Natural killer cell (primary cell): ENCODE measurements at regions not wholly inside any gene's neighbourhood (a gene's known extent, or its start where the extent isn't known, plus 50 kb on each side); places are given as distances from the start of the nearest gene placed in this dataset.

ENCODE experiments used
- ATAC-seq, 3 donors: fragments of 150-1000 bp in 2 of 3; fragments of 200-7000 bp in 1 of 3; cut with Tn5 transposase; 1 replicate in 1 of 3; 2 replicates in 2 of 3; pipeline ENCODE4 v1.10.0; 2021; ENCODE audit warnings: mild to moderate bottlenecking in 2 of 3, moderate library complexity in 2 of 3
- DNase-seq, 2 donors: peaks; one replicate each; pipeline versions ENCODE4 v3.0.0 to v3.0.0-alpha.2; 2013 to 2021; ENCODE audit warnings: mixed read lengths in 1 of 2
- H3K27ac ChIP-seq: one replicate; pipeline ENCODE4 v1.5.1; 2013; ENCODE audit warnings: mild to moderate bottlenecking, low read length
- H3K27me3 ChIP-seq: one replicate; pipeline ENCODE4 v1.6.1; 2013; ENCODE audit warnings: low read length; ENCODE audit not compliant: control insufficient read depth, insufficient read depth
- H3K36me3 ChIP-seq: one replicate; pipeline ENCODE4 v1.6.1; 2013; ENCODE audit warnings: low read length; ENCODE audit not compliant: control insufficient read depth, insufficient read depth
- H3K4me1 ChIP-seq: one replicate; pipeline ENCODE4 v1.6.1; 2013; ENCODE audit warnings: low read length; ENCODE audit not compliant: control insufficient read depth, insufficient read depth
- H3K4me3 ChIP-seq: one replicate; pipeline ENCODE4 v1.5.1; 2013; ENCODE audit warnings: low read length
- H3K9me3 ChIP-seq: one replicate; pipeline ENCODE4 v1.6.1; 2013; ENCODE audit warnings: low read length; ENCODE audit not compliant: control insufficient read depth, insufficient read depth
- H3K27ac Mint-ChIP-seq, 2 donors: one replicate each; pipeline ENCODE4 v1.8.0; 2022; ENCODE audit warnings: mild to moderate bottlenecking in 2 of 2, mixed read lengths in 2 of 2, moderate library complexity in 1 of 2
- H3K27me3 Mint-ChIP-seq, 2 donors: one replicate each; pipeline ENCODE4 v1.8.0; 2022; ENCODE audit warnings: low read depth in 2 of 2, mixed read lengths in 2 of 2
- H3K36me3 Mint-ChIP-seq: one replicate; pipeline ENCODE4 v1.8.0; 2022; ENCODE audit warnings: mixed read lengths
- H3K4me1 Mint-ChIP-seq, 2 donors: one replicate each; pipeline ENCODE4 v1.8.0; 2022; ENCODE audit warnings: mixed read lengths in 2 of 2
- H3K4me3 Mint-ChIP-seq: one replicate; pipeline ENCODE4 v1.8.0; 2022; ENCODE audit warnings: mild to moderate bottlenecking, moderate library complexity, mixed read lengths
- H3K9me3 Mint-ChIP-seq, 2 donors: one replicate each; pipeline ENCODE4 v1.8.0; 2022; ENCODE audit warnings: mixed read lengths in 2 of 2
- CTCF ChIP-seq: fragments of 200-600 bp; IDR thresholded peaks from one replicate; pipeline ENCODE4 v1.8.0; 2022; ENCODE audit warnings: antibody characterized with exemption
- WGBS: methylation state at CpG from one replicate; pipeline ENCODE4 v1.1.7; 2013; ENCODE audit warnings: missing lambda C conversion rate; ENCODE audit not compliant: insufficient coverage; 5-methylcytosine and 5-hydroxymethylcytosine counted together
- intact Hi-C: fragments of 100-400 bp; cut with micrococcal nuclease; formaldehyde crosslinking; loops from one replicate; pipeline ENCODE4 v1.14.2; 2022

GRCh38 chr16:5580296-5580695, 482.7 kb upstream of the EEF2KMT start:
- Histone ChIP-seq H3K36me3 (no peaks in the 10 kb centered on the region), H3K4me3 (no peak overlapping the region), H3K27ac (no peak overlapping the region), H3K27me3 (no peaks in the 10 kb centered on the region), H3K4me1 (no peaks in the 10 kb centered on the region), H3K9me3 (no peaks in the 10 kb centered on the region)
- Mint-ChIP-seq H3K27ac (no peak overlapping the region), H3K4me1 (no peaks in the 10 kb centered on the region), H3K36me3 (no peaks in the 10 kb centered on the region), H3K27me3 (no peaks in the 10 kb centered on the region), H3K9me3 (no peaks in the 10 kb centered on the region), H3K4me3 (no peak overlapping the region)
- no peak for DNase-seq
- ATAC-seq = no peak
- TF ChIP-seq CTCF = no peak
- 81% methylated on average over 8 of the region's 8 CpGs for WGBS
- intact Hi-C loops = no loop called here

GRCh38 chr16:5578980-5579379, 481.4 kb upstream of the EEF2KMT start:
- WGBS = 88% methylated on average over 7 of the region's 7 CpGs
- Histone ChIP-seq H3K36me3 (no peaks in the 10 kb centered on the region), H3K9me3 (no peaks in the 10 kb centered on the region)

GRCh38 chr16:5577463-5577862, 479.9 kb upstream of the EEF2KMT start:
- ATAC-seq = no peak
- no peaks in the 10 kb centered on the region for H3K36me3 Mint-ChIP-seq

More at GRCh38 chr16:5578980-5579379, 481.4 kb upstream of the EEF2KMT start:
- no peaks in the 10 kb centered on the region for H3K36me3 Mint-ChIP-seq
- Histone ChIP-seq H3K4me3 (no peak overlapping the region), H3K27me3 (no peaks in the 10 kb centered on the region), H3K4me1 (no peaks in the 10 kb centered on the region), H3K27ac (no peak overlapping the region)
- intact Hi-C loops = no loop called here
- H3K9me3 Mint-ChIP-seq = no peaks in the 10 kb centered on the region
- H3K27me3 Mint-ChIP-seq = no peaks in the 10 kb centered on the region
- no peak overlapping the region for H3K27ac Mint-ChIP-seq
- TF ChIP-seq CTCF = no peak
- DNase-seq (no peak), ATAC-seq (no peak)
- no peaks in the 10 kb centered on the region for H3K4me1 Mint-ChIP-seq
- H3K4me3 Mint-ChIP-seq = no peak overlapping the region

More at GRCh38 chr16:5577463-5577862, 479.9 kb upstream of the EEF2KMT start:
- Mint-ChIP-seq H3K4me3 (no peak overlapping the region), H3K4me1 (no peaks in the 10 kb centered on the region), H3K27ac (no peak overlapping the region), H3K9me3 (peaks cover 0 to 2% of the 10 kb centered on the region in 2 donors), H3K27me3 (no peaks in the 10 kb centered on the region)
- WGBS = 84% methylated on average over 5 of the region's 5 CpGs
- no peaks in the 10 kb centered on the region for H3K9me3 ChIP-seq
- intact Hi-C loops = no loop called here
- no peak overlapping the region for H3K27ac ChIP-seq
- no peak for TF ChIP-seq CTCF
- H3K36me3 ChIP-seq = no peaks in the 10 kb centered on the region
- H3K4me3 ChIP-seq = no peak overlapping the region
- no peaks in the 10 kb centered on the region for H3K4me1 ChIP-seq
- no peaks in the 10 kb centered on the region for H3K27me3 ChIP-seq
- no peak for DNase-seq
